ENCODE measurements at regions not wholly inside any gene's neighbourhood (a gene's known extent, or its start where the extent isn't known, plus 50 kb on each side); places are given as distances from the start of the nearest gene placed in this dataset.

DNA sequence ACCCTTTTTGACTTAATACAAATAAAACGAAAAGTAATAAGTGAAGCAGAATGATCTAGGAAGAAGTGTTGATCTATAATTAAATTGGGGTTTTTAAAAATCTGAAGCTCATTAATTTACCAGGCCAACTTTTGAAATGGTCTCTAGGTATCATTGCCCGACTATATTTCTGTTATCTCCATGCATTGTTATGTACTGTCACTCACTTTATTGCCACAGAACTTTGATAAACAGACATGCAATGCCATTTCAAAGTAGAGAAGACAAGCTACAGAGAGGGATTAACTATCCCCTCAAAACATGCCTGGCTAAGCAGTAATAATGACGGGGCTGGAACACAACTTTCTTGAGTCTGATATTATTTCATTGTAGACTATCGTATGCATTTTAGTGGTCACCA, 147.6 kb upstream of the ITGA4 start:
- Histone ChIP-seq H3K27ac (ENCODE audit: control insufficient read depth, insufficient read depth, low read length) (no peak overlapping the region), H4K20me1 (ENCODE audit: control insufficient read depth, extremely low read depth, insufficient read depth, low read length) (no peaks in the 10 kb centered on the region), H3K9ac (ENCODE audit: control insufficient read depth, extremely low read depth, insufficient read depth, low read length) (no peak overlapping the region), H3K9me1 (ENCODE audit: control insufficient read depth, extremely low read depth, insufficient read depth, low read length) (no peaks in the 10 kb centered on the region), H3K4me2 (ENCODE audit: control insufficient read depth, extremely low read depth, insufficient read depth, low read depth, low read length) (no peak overlapping the region), H3K27me3 (ENCODE audit: control insufficient read depth, extremely low read depth, insufficient read depth, low read length) (no peaks in the 10 kb centered on the region), H3K4me1 (ENCODE audit: control insufficient read depth, extremely low read depth, insufficient read depth, low read length) (no peaks in the 10 kb centered on the region), H3K79me2 (ENCODE audit: control insufficient read depth, insufficient read depth, low read length) (no peaks in the 10 kb centered on the region), H2AFZ (ENCODE audit: control insufficient read depth, low read length) (no peak overlapping the region), H3K9me3 (ENCODE audit: control insufficient read depth, low read depth, low read length) (no peaks in the 10 kb centered on the region), H3K36me3 (ENCODE audit: control insufficient read depth in 2 of 2, extremely low read depth in 1 of 2, insufficient read depth in 2 of 2, low read length in 2 of 2) (no peaks in the 10 kb centered on the region), H3K4me3 (ENCODE audit: control insufficient read depth in 2 of 3, extremely low read depth in 1 of 3, insufficient read depth in 2 of 3, low read depth in 1 of 3, low read length in 3 of 3) (no peak overlapping the region)
- DNase-seq (ENCODE audit: low read depth, low spot score) (no peak), FAIRE-seq (no peak)
- TF ChIP-seq, protein P1, sequence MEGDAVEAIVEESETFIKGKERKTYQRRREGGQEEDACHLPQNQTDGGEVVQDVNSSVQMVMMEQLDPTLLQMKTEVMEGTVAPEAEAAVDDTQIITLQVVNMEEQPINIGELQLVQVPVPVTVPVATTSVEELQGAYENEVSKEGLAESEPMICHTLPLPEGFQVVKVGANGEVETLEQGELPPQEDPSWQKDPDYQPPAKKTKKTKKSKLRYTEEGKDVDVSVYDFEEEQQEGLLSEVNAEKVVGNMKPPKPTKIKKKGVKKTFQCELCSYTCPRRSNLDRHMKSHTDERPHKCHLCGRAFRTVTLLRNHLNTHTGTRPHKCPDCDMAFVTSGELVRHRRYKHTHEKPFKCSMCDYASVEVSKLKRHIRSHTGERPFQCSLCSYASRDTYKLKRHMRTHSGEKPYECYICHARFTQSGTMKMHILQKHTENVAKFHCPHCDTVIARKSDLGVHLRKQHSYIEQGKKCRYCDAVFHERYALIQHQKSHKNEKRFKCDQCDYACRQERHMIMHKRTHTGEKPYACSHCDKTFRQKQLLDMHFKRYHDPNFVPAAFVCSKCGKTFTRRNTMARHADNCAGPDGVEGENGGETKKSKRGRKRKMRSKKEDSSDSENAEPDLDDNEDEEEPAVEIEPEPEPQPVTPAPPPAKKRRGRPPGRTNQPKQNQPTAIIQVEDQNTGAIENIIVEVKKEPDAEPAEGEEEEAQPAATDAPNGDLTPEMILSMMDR (optimal IDR thresholded peaks at IDR 0.05 in 1 of 3, IDR thresholded peaks at IDR 0.05 in 1 of 3, conservative IDR thresholded peaks at IDR 0.05 in 1 of 3; ENCODE audit: extremely low read depth in 1 of 3, insufficient read depth in 2 of 3, low read length in 3 of 3), result no peak
- TF ChIP-seq EZH2 (IDR thresholded peaks at IDR 0.05; ENCODE audit: low read length), result no peak
- dilution Hi-C loops (cut with MboI; ENCODE audit: extremely low pct_ligation_motif_present, low sequenced_read_pairs), result no loop called here

DNA sequence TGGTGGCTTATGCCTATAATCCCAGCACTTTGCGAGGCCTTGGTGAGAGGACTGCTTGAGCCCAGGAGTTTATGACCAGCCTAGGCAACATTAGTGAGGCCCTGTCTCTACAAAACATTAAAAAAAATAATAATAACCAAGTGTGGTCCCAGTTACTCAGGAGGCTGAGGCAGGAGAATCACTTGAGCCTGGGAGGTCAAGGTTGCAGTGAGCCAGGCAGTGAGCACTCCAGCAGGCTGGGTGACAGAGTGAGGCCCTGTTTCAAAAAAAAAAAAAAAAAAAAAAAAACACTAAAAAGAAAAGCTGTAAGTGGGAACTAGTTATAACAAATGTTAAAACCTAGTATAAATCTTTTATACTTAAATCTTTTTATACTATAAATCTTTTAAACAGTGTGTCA, 146.2 kb upstream of the ITGA4 start:
- no peak overlapping the region for H3K27ac ChIP-seq (ENCODE audit: control insufficient read depth, insufficient read depth, low read length)
- no peaks in the 10 kb centered on the region for H4K20me1 ChIP-seq (ENCODE audit: control insufficient read depth, extremely low read depth, insufficient read depth, low read length)
- H2AFZ ChIP-seq (ENCODE audit: control insufficient read depth, low read length), result no peak overlapping the region
- H3K9me1 ChIP-seq (ENCODE audit: control insufficient read depth, extremely low read depth, insufficient read depth, low read length), result no peaks in the 10 kb centered on the region
- no peaks in the 10 kb centered on the region for H3K27me3 ChIP-seq (ENCODE audit: control insufficient read depth, extremely low read depth, insufficient read depth, low read length)
- H3K36me3 ChIP-seq (ENCODE audit: control insufficient read depth in 2 of 2, extremely low read depth in 1 of 2, insufficient read depth in 2 of 2, low read length in 2 of 2), result no peaks in the 10 kb centered on the region
- TF ChIP-seq, protein P1 (optimal IDR thresholded peaks at IDR 0.05 in 1 of 3, IDR thresholded peaks at IDR 0.05 in 1 of 3, conservative IDR thresholded peaks at IDR 0.05 in 1 of 3; ENCODE audit: extremely low read depth in 1 of 3, insufficient read depth in 2 of 3, low read length in 3 of 3), result no peak
- no peak for TF ChIP-seq EZH2 (IDR thresholded peaks at IDR 0.05; ENCODE audit: low read length)
- H3K4me3 ChIP-seq (ENCODE audit: control insufficient read depth in 2 of 3, extremely low read depth in 1 of 3, insufficient read depth in 2 of 3, low read depth in 1 of 3, low read length in 3 of 3), result no peak overlapping the region
- no peak for DNase-seq (ENCODE audit: low read depth, low spot score)
- FAIRE-seq, result no peak
- dilution Hi-C loops (cut with MboI; ENCODE audit: extremely low pct_ligation_motif_present, low sequenced_read_pairs), result no loop called here
- H3K79me2 ChIP-seq (ENCODE audit: control insufficient read depth, insufficient read depth, low read length), result no peaks in the 10 kb centered on the region
- H3K9me3 ChIP-seq (ENCODE audit: control insufficient read depth, low read depth, low read length), result no peaks in the 10 kb centered on the region
- no peaks in the 10 kb centered on the region for H3K4me1 ChIP-seq (ENCODE audit: control insufficient read depth, extremely low read depth, insufficient read depth, low read length)
- no peak overlapping the region for H3K4me2 ChIP-seq (ENCODE audit: control insufficient read depth, extremely low read depth, insufficient read depth, low read depth, low read length)
- H3K9ac ChIP-seq (ENCODE audit: control insufficient read depth, extremely low read depth, insufficient read depth, low read length), result no peak overlapping the region
